Lower leg skin (tissue), 4 donors: ENCODE measurements at regions not wholly inside any gene's neighbourhood (a gene's known extent, or its start where the extent isn't known, plus 50 kb on each side); places are given as distances from the start of the nearest gene placed in this dataset.

Experiments used
- DNase-seq, 2 donors: peaks; one replicate each; pipeline ENCODE4 v3.0.0-alpha.2; 2019; ENCODE audit warnings: low spot score in 2 of 2
- H3K4me3 ChIP-seq: fragments of 200-600 bp; sonication (generic); 2 replicates; pipeline ENCODE4 v1.5.1; 2017; ENCODE audit warnings: mild to moderate bottlenecking, low read depth; ENCODE audit not compliant: poor library complexity, severe bottlenecking
- POLR2A ChIP-seq, 2 donors: fragments of 450-650 bp; IDR thresholded peaks; one replicate each; pipeline ENCODE4 v1.6.1; 2016 to 2017; ENCODE audit warnings: antibody characterized with exemption in 2 of 2, mild to moderate bottlenecking in 1 of 2, moderate library complexity in 1 of 2
- WGBS, 2 donors: methylation state at CpG; one replicate each; pipeline ENCODE4 v1.1.5; 2018; 5-methylcytosine and 5-hydroxymethylcytosine counted together
- intact Hi-C: fragments of 100-400 bp; cut with DNase I; formaldehyde crosslinking; loops from one replicate; pipeline ENCODE4 v1.15.0; 2023; ENCODE audit warnings: low total_unique reads
- TF ChIP-seq, protein P1 (sequence below), 3 donors: fragments of 450-650 bp; IDR thresholded peaks; one replicate each; pipeline ENCODE4 v1.5.1; 2016; ENCODE audit warnings: antibody characterized with exemption in 3 of 3, mild to moderate bottlenecking in 3 of 3, moderate library complexity in 2 of 3

DNA sequence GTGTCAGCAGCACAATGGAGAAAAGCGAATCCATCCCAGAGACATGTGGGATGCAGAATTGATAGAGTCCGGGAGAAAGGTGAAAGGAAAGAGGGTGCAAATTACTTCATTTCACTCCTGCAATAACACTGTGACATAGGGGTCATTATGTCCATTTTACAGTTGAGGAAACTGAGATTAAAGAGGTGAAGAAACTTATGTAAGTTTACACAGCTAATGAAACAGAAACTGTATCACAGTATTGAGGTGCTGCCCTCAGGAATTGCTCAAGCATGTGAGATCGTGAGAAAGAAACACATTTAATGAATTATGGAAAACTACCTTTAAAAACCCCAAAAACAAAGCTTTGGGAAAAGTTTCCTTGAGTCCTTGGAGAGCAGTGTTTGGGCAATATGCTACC lies 103.6 kb upstream of the PFN2 start:
- WGBS, 2 donors = 81 to 86% methylated on average over 3 of the region's 3 CpGs
- no peak for DNase-seq
- TF ChIP-seq, protein P1, sequence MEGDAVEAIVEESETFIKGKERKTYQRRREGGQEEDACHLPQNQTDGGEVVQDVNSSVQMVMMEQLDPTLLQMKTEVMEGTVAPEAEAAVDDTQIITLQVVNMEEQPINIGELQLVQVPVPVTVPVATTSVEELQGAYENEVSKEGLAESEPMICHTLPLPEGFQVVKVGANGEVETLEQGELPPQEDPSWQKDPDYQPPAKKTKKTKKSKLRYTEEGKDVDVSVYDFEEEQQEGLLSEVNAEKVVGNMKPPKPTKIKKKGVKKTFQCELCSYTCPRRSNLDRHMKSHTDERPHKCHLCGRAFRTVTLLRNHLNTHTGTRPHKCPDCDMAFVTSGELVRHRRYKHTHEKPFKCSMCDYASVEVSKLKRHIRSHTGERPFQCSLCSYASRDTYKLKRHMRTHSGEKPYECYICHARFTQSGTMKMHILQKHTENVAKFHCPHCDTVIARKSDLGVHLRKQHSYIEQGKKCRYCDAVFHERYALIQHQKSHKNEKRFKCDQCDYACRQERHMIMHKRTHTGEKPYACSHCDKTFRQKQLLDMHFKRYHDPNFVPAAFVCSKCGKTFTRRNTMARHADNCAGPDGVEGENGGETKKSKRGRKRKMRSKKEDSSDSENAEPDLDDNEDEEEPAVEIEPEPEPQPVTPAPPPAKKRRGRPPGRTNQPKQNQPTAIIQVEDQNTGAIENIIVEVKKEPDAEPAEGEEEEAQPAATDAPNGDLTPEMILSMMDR (IDR thresholded peaks at IDR 0.05) = no peak
- no peak for TF ChIP-seq POLR2A (IDR thresholded peaks at IDR 0.05)
- intact Hi-C loops = no loop called here
- no peak overlapping the region for H3K4me3 ChIP-seq

- DNase-seq = no peak
- intact Hi-C loops = no loop called here
- 81 to 96% methylated on average over 1 of the region's 1 CpG for WGBS, 2 donors
- TF ChIP-seq POLR2A (IDR thresholded peaks at IDR 0.05) = no peak
- TF ChIP-seq, protein P1 (IDR thresholded peaks at IDR 0.05) = no peak
- no peak overlapping the region for H3K4me3 ChIP-seq
Measured at GRCh38 chr3:150073513-150073912, 102.8 kb upstream of the PFN2 start.

- no peak for DNase-seq
- no peak for TF ChIP-seq POLR2A (IDR thresholded peaks at IDR 0.05)
- TF ChIP-seq, protein P1 (IDR thresholded peaks at IDR 0.05) = no peak
- intact Hi-C loops = no loop called here
- 85 to 93% methylated on average over 2 of the region's 2 CpGs for WGBS, 2 donors
- no peak overlapping the region for H3K4me3 ChIP-seq
Measured at GRCh38 chr3:150073031-150073430, 102.3 kb upstream of the PFN2 start.

DNA sequence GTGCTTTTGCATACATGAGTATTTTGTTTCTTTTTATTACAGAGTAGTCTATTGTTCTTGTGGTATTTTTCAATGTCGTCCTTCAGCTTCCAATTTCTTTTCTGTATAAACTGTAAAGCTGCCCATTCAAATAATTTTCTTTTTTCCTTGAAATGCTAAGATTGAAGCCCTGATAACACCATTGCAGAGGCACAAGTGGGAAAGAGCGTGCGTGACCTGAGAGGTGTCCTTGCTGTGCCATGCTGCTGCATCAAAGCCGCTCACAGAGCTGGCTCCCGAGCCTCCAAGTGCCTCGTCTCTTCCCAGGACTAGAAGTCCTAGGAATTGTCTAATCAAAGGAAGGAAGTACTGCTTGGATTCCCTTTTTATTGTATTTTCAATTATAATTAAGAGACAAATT lies 101.9 kb upstream of the PFN2 start:
- H3K4me3 ChIP-seq = no peak overlapping the region
- no peak for DNase-seq
- TF ChIP-seq POLR2A (IDR thresholded peaks at IDR 0.05) = no peak
- TF ChIP-seq, protein P1 (IDR thresholded peaks at IDR 0.05) = no peak
- WGBS, 2 donors = 90 to 93% methylated on average over 6 of the region's 6 CpGs
- intact Hi-C loops = no loop called here

DNA sequence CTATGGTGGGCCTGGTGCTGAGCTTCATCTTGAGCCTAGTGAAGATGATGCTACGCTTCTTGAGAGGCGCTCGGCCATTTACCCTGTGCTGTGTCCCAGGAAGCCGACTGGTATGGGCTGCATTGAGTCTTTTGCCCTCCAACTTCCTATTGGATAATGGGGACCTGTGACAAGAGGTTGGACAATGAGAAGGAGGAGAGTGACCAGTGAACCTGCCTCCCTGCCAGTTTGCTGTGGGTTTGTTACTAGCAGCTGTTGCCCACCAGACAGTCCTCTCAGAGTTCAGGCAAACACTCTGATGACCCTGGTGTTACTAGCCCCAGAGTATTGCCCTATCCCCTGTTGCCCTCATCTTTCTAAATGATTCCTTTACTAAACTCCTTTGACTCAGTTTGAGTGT lies 99.6 kb upstream of the PFN2 start:
- WGBS, 2 donors = 93 to 100% methylated on average over 4 of the region's 4 CpGs
- intact Hi-C loops = no loop called here
- H3K4me3 ChIP-seq = no peak overlapping the region
- no peak for DNase-seq
- no peak for TF ChIP-seq POLR2A (IDR thresholded peaks at IDR 0.05)
- TF ChIP-seq, protein P1 (IDR thresholded peaks at IDR 0.05) = no peak

DNA sequence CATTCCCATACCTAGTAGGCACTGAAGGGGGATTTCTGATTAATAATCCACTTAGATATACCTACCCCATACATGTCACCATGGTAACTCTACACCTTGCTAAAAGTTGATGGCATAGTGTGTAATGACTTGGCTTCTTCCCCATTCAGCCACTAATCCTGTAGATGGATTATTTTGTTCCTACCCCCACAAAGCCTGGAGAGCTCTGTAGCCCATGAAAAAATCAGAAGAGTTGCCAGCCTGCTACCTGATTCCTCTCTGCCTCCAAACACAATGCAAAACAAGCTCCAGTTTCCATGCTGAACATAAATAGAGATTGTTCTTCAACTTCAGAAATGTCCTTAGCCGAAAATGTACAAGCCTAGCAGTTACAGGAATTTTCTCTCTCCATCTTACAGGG lies 98.9 kb upstream of the PFN2 start:
- 89 to 92% methylated on average over 1 of the region's 1 CpG for WGBS, 2 donors
- intact Hi-C loops = no loop called here
- no peak overlapping the region for H3K4me3 ChIP-seq
- no peak for DNase-seq
- TF ChIP-seq, protein P1 (IDR thresholded peaks at IDR 0.05) = no peak
- TF ChIP-seq POLR2A (IDR thresholded peaks at IDR 0.05) = no peak
